B cell (primary cell): ENCODE measurements at regions not wholly inside any gene's neighbourhood (a gene's known extent, or its start where the extent isn't known, plus 50 kb on each side); places are given as distances from the start of the nearest gene placed in this dataset.

Source experiments
- ATAC-seq: fragments of 200-7000 bp; cut with Tn5 transposase; one replicate; pipeline ENCODE4 v1.10.0; 2021; ENCODE audit warnings: low read depth, mild to moderate bottlenecking, moderate number of reproducible peaks, moderate library complexity
- CTCF ChIA-PET: fragments of 350-600 bp; sonication (Branson Sonifier 250); formaldehyde crosslinking; loops from one replicate; lab custom pipeline; 2021; ENCODE audit warnings: antibody characterized with exemption, inconsistent platforms; lab: Charles Lee
- POLR2A ChIA-PET: fragments of 350-600 bp; sonication (Branson Sonifier 250); formaldehyde crosslinking; loops from one replicate; lab custom pipeline; 2021; ENCODE audit warnings: antibody characterized with exemption; lab: Charles Lee
- DNase-seq: peaks from one replicate; pipeline ENCODE4 v3.0.0; 2013
- H2AFZ ChIP-seq: 2 replicates; pipeline ENCODE4 v1.6.1; 2012; ENCODE audit warnings: mild to moderate bottlenecking, low read depth, low read length; ENCODE audit not compliant: insufficient read depth, poor library complexity, severe bottlenecking
- H3K27ac ChIP-seq, 2 donors: 1 replicate in 1 of 2; 2 replicates in 1 of 2; pipeline ENCODE4 v1.5.1; 2012 to 2013; ENCODE audit warnings: low read length in 2 of 2, mild to moderate bottlenecking in 2 of 2, moderate library complexity in 1 of 2
- H3K27me3 ChIP-seq, 4 experiments: fragments of 200-600 bp in 1 of 4; sonication (generic) in 1 of 4; replicated peaks in 1 of 4; 1 replicate in 2 of 4; 2 replicates in 2 of 4; pipeline versions ENCODE4 v1.6.1 to v1.7.0; 2013 to 2016; ENCODE audit warnings: low read length in 3 of 4, mild to moderate bottlenecking in 2 of 4, mixed read lengths in 1 of 4, moderate library complexity in 1 of 4; ENCODE audit not compliant: insufficient read depth in 4 of 4, control insufficient read depth in 3 of 4; ENCODE audit errors: control extremely low read depth in 1 of 4
- H3K36me3 ChIP-seq, 2 experiments: replicated peaks in 1 of 2; 1 replicate in 1 of 2; 2 replicates in 1 of 2; pipeline versions ENCODE4 v1.6.1 to v1.7.1; 2013; ENCODE audit warnings: low read length in 1 of 2; ENCODE audit not compliant: insufficient read depth in 2 of 2, control insufficient read depth in 1 of 2; ENCODE audit errors: control extremely low read depth in 1 of 2, extremely low read depth in 1 of 2
- H3K4me1 ChIP-seq, 2 donors: fragments of 200-600 bp in 1 of 2; sonication (generic) in 1 of 2; 1 replicate in 1 of 2; 2 replicates in 1 of 2; pipeline versions ENCODE4 v1.5.1 to v1.6.1; 2013 to 2017; ENCODE audit warnings: low read length in 2 of 2; ENCODE audit not compliant: control insufficient read depth in 2 of 2, insufficient read depth in 2 of 2
- H3K4me2 ChIP-seq: replicated peaks from 2 replicates; pipeline ENCODE3; 2012; ENCODE audit warnings: mild to moderate bottlenecking, low read depth, low read length; ENCODE audit not compliant: poor library complexity, severe bottlenecking
- H3K4me3 ChIP-seq, 5 experiments: fragments of 200-600 bp in 1 of 5; sonication (generic) in 1 of 5; 1 replicate in 3 of 5; 2 replicates in 2 of 5; pipeline versions ENCODE4 v1.5.1 to v1.7.0; 2011 to 2016; ENCODE audit warnings: low read length in 4 of 5, mild to moderate bottlenecking in 4 of 5, low read depth in 2 of 5, control low read depth in 1 of 5, moderate library complexity in 1 of 5; ENCODE audit not compliant: insufficient read depth in 1 of 5; ENCODE audit errors: control extremely low read depth in 1 of 5, extremely low read depth in 1 of 5
- H3K79me2 ChIP-seq: fragments of 200-600 bp; sonication (generic); one replicate; pipeline ENCODE4 v1.6.0; 2016; ENCODE audit warnings: low read length; ENCODE audit not compliant: control insufficient read depth, insufficient read depth
- H3K9ac ChIP-seq: fragments of 200-600 bp; sonication (generic); 2 replicates; pipeline ENCODE4 v1.6.1; 2017; ENCODE audit warnings: mild to moderate bottlenecking, low read length, moderate library complexity
- H3K9me3 ChIP-seq, 3 donors: one replicate each; pipeline versions ENCODE4 v1.6.1 to v1.7.1; 2013; ENCODE audit warnings: low read length in 2 of 3; ENCODE audit not compliant: control insufficient read depth in 2 of 3, insufficient read depth in 1 of 3; ENCODE audit errors: control extremely low read depth in 1 of 3
- H4K20me1 ChIP-seq: 2 replicates; pipeline ENCODE4 v1.6.0; 2012; ENCODE audit warnings: mild to moderate bottlenecking, low read length; ENCODE audit not compliant: insufficient read depth, control insufficient read depth, poor library complexity, severe bottlenecking
- H3K27ac Mint-ChIP-seq: one replicate; pipeline ENCODE4 v1.8.0; 2021; ENCODE audit warnings: mixed read lengths
- H3K27me3 Mint-ChIP-seq: one replicate; pipeline ENCODE4 v1.8.0; 2021; ENCODE audit warnings: mixed read lengths
- H3K4me1 Mint-ChIP-seq: one replicate; pipeline ENCODE4 v1.8.0; 2021; ENCODE audit warnings: mixed read lengths
- H3K4me3 Mint-ChIP-seq: one replicate; pipeline ENCODE4 v1.8.0; 2021; ENCODE audit warnings: mixed read lengths
- H3K9me3 Mint-ChIP-seq: one replicate; pipeline ENCODE4 v1.8.0; 2022; ENCODE audit warnings: mixed read lengths; ENCODE audit not compliant: insufficient read depth
- CTCF ChIP-seq: fragments of 200-600 bp; IDR thresholded peaks from one replicate; pipeline ENCODE4 v1.8.0; 2022; ENCODE audit warnings: antibody characterized with exemption, mild to moderate bottlenecking
- EZH2 ChIP-seq: IDR thresholded peaks from 2 replicates; pipeline ENCODE4 v1.6.1; 2012; ENCODE audit warnings: borderline replicate concordance, low read depth, mild to moderate bottlenecking, moderate library complexity, low read length; ENCODE audit not compliant: insufficient read depth, poor library complexity, severe bottlenecking
- WGBS: methylation state at CpG from one replicate; pipeline ENCODE4 v1.1.5; 2013; ENCODE audit warnings: missing lambda C conversion rate; ENCODE audit not compliant: insufficient coverage; 5-methylcytosine and 5-hydroxymethylcytosine counted together
- intact Hi-C: fragments of 100-400 bp; cut with micrococcal nuclease; formaldehyde crosslinking; loops from one replicate; pipeline ENCODE4 v1.10.0; 2022

GRCh38 chr4:19216476-19216875, 1035.2 kb upstream of the SLIT2 start:
- H3K27me3 Mint-ChIP-seq = no peaks in the 10 kb centered on the region
- H3K9ac ChIP-seq = no peak overlapping the region
- no peak overlapping the region for H3K27ac Mint-ChIP-seq
- no peaks in the 10 kb centered on the region for H3K27me3 ChIP-seq
- H3K4me2 ChIP-seq = no peak overlapping the region
- ATAC-seq = no peak
- POLR2A ChIA-PET = no interaction called here
- intact Hi-C loops = no loop called here
- TF ChIP-seq EZH2 (no peak), CTCF (no peak)
- H3K27ac ChIP-seq = no peak overlapping the region
- DNase-seq = no peak
- WGBS = no CpG with 5 or more reads among the region's 3 CpGs
- CTCF ChIA-PET = no interaction called here
- no peaks in the 10 kb centered on the region for H3K4me1 Mint-ChIP-seq
- no peaks in the 10 kb centered on the region for H3K36me3 ChIP-seq
- H3K4me3 ChIP-seq = no peak overlapping the region
- no peaks in the 10 kb centered on the region for H3K9me3 ChIP-seq
- no peaks in the 10 kb centered on the region for H4K20me1 ChIP-seq
- no peaks in the 10 kb centered on the region for H3K9me3 Mint-ChIP-seq
- no peak overlapping the region for H2AFZ ChIP-seq
- H3K4me1 ChIP-seq = no peaks in the 10 kb centered on the region
- H3K79me2 ChIP-seq = no peaks in the 10 kb centered on the region
- no peak overlapping the region for H3K4me3 Mint-ChIP-seq

GRCh38 chr4:19214591-19215186, 1037.0 kb upstream of the SLIT2 start:
- no peaks in the 10 kb centered on the region for H4K20me1 ChIP-seq
- H3K27me3 Mint-ChIP-seq = no peaks in the 10 kb centered on the region
- H3K9me3 ChIP-seq = peaks cover 0 to 3% (median 0%) of the 10 kb centered on the region in 3 donors
- CTCF ChIA-PET = no interaction called here
- H3K9me3 Mint-ChIP-seq = peaks cover 7% of the 10 kb centered on the region
- WGBS = 100% methylated on average over 3 of the region's 4 CpGs
- no peak overlapping the region for H3K27ac ChIP-seq
- DNase-seq (no peak), ATAC-seq (no peak)
- H2AFZ ChIP-seq = no peak overlapping the region
- no peak overlapping the region for H3K4me2 ChIP-seq
- no peaks in the 10 kb centered on the region for H3K4me1 Mint-ChIP-seq
- no peaks in the 10 kb centered on the region for H3K79me2 ChIP-seq
- POLR2A ChIA-PET = no interaction called here
- H3K27ac Mint-ChIP-seq = no peak overlapping the region
- no peak overlapping the region for H3K9ac ChIP-seq
- H3K4me1 ChIP-seq = no peaks in the 10 kb centered on the region
- no peaks in the 10 kb centered on the region for H3K36me3 ChIP-seq
- TF ChIP-seq CTCF = no peak
- TF ChIP-seq EZH2 = no peak
- no peak overlapping the region for H3K4me3 ChIP-seq
- no peak overlapping the region for H3K4me3 Mint-ChIP-seq
- intact Hi-C loops = no loop called here
- no peaks in the 10 kb centered on the region for H3K27me3 ChIP-seq
